Astrocyte (in vitro differentiated cells and primary cell): ENCODE measurements at regions not wholly inside any gene's neighbourhood (a gene's known extent, or its start where the extent isn't known, plus 50 kb on each side); places are given as distances from the start of the nearest gene placed in this dataset.

Experiments used
- DNase-seq: peaks from one replicate; pipeline ENCODE4 v3.0.0-alpha.2; 2010; ENCODE audit warnings: low read depth
- FAIRE-seq: peaks from 2 replicates; lab custom pipeline; 2011; peaks lifted over from hg19 to GRCh38; lab: Jason Lieb, UNC
- H2AFZ ChIP-seq: 2 replicates; pipeline ENCODE4 v1.6.0; 2012; ENCODE audit warnings: low read depth, low read length, inconsistent platforms
- H3K27ac ChIP-seq: 2 replicates; pipeline ENCODE4 v1.5.1; 2011; ENCODE audit warnings: low read depth, low read length, inconsistent platforms
- H3K27me3 ChIP-seq: 2 replicates; pipeline ENCODE4 v1.6.0; 2011; ENCODE audit warnings: low read length, inconsistent platforms; ENCODE audit not compliant: insufficient read depth
- H3K36me3 ChIP-seq: 2 replicates; pipeline ENCODE4 v1.5.1; 2011; ENCODE audit warnings: low read length, inconsistent platforms; ENCODE audit not compliant: insufficient read depth
- H3K4me1 ChIP-seq: 2 replicates; pipeline ENCODE4 v1.5.1; 2011; ENCODE audit warnings: low read length, inconsistent platforms; ENCODE audit not compliant: insufficient read depth
- H3K4me2 ChIP-seq: 2 replicates; pipeline ENCODE4 v1.6.0; 2012; ENCODE audit warnings: low read length, inconsistent platforms
- H3K4me3 ChIP-seq: 2 replicates; pipeline ENCODE4 v1.5.1; 2011; ENCODE audit warnings: low read depth, mild to moderate bottlenecking, low read length, inconsistent platforms; ENCODE audit not compliant: insufficient read depth
- H3K79me2 ChIP-seq: 2 replicates; pipeline ENCODE4 v1.6.0; 2012; ENCODE audit warnings: mild to moderate bottlenecking, low read length, inconsistent platforms; ENCODE audit not compliant: insufficient read depth
- H3K9ac ChIP-seq: 2 replicates; pipeline ENCODE4 v1.6.0; 2012; ENCODE audit warnings: mild to moderate bottlenecking, low read length, inconsistent platforms
- H3K9me3 ChIP-seq: 2 replicates; pipeline ENCODE4 v1.5.1; 2012; ENCODE audit warnings: low read depth, mild to moderate bottlenecking, low read length, inconsistent platforms; ENCODE audit not compliant: insufficient read depth
- H4K20me1 ChIP-seq: 2 replicates; pipeline ENCODE4 v1.6.0; 2012; ENCODE audit warnings: low read length, inconsistent platforms; ENCODE audit not compliant: insufficient read depth
- H3K27ac Mint-ChIP-seq: one replicate; pipeline ENCODE4 v1.8.0; 2021; ENCODE audit warnings: mild to moderate bottlenecking, mixed read lengths; ENCODE audit not compliant: unreplicated experiment
- H3K27me3 Mint-ChIP-seq: one replicate; pipeline ENCODE4 v1.8.0; 2021; ENCODE audit warnings: low read depth, mixed read lengths; ENCODE audit not compliant: unreplicated experiment
- H3K36me3 Mint-ChIP-seq: one replicate; pipeline ENCODE4 v1.8.0; 2021; ENCODE audit warnings: low read depth, mixed read lengths; ENCODE audit not compliant: unreplicated experiment
- H3K4me1 Mint-ChIP-seq: one replicate; pipeline ENCODE4 v1.8.0; 2021; ENCODE audit warnings: low read depth, mixed read lengths; ENCODE audit not compliant: unreplicated experiment
- H3K4me3 Mint-ChIP-seq: one replicate; pipeline ENCODE4 v1.8.0; 2021; ENCODE audit warnings: mild to moderate bottlenecking, moderate library complexity, mixed read lengths; ENCODE audit not compliant: unreplicated experiment
- H3K9me3 Mint-ChIP-seq: one replicate; pipeline ENCODE4 v1.8.0; 2021; ENCODE audit warnings: mild to moderate bottlenecking, mixed read lengths; ENCODE audit not compliant: unreplicated experiment
- EZH2 ChIP-seq: IDR thresholded peaks from 2 replicates; pipeline ENCODE4 v1.6.1; 2012; ENCODE audit warnings: mild to moderate bottlenecking, low read length, inconsistent platforms; ENCODE audit not compliant: insufficient read depth
- TF ChIP-seq, protein P1 (sequence below): IDR thresholded peaks from 2 replicates; pipeline ENCODE4 v1.5.1; 2011; ENCODE audit warnings: low read depth, mild to moderate bottlenecking, inconsistent platforms, low read length, moderate library complexity; ENCODE audit not compliant: insufficient read depth

DNA sequence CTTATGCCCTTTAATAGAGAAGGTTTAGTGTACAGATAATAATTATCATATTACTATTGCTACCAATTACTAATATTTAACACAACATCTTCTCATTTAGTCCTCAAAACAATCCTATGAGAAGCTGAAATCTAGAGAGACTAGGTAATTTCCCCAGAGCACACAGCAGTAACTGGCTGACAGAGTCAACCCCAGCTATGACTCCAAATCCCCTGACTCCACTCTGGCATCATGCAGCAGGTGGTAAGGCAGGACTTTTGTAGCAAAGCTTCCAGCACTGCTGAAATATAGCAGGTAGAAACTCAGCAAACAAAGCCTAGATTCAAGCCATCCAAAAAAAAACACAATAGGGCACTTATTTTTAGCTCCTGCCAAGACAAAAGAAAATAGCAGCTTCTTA lies 79.3 kb upstream of the RGS2 start:
- Mint-ChIP-seq H3K27ac (no peak overlapping the region), H3K4me3 (no peak overlapping the region), H3K4me1 (peaks cover 3% of the 10 kb centered on the region), H3K36me3 (no peaks in the 10 kb centered on the region), H3K27me3 (no peaks in the 10 kb centered on the region), H3K9me3 (no peaks in the 10 kb centered on the region)
- Histone ChIP-seq H3K4me3 (no peak overlapping the region), H2AFZ (no peak overlapping the region), H3K9me3 (no peaks in the 10 kb centered on the region), H3K4me2 (no peak overlapping the region), H4K20me1 (no peaks in the 10 kb centered on the region), H3K4me1 (peaks cover 4% of the 10 kb centered on the region), H3K79me2 (no peaks in the 10 kb centered on the region), H3K36me3 (no peaks in the 10 kb centered on the region), H3K9ac (no peak overlapping the region), H3K27me3 (no peaks in the 10 kb centered on the region), H3K27ac (no peak overlapping the region)
- no peak for FAIRE-seq
- DNase-seq = no peak
- no peak for TF ChIP-seq EZH2

DNA sequence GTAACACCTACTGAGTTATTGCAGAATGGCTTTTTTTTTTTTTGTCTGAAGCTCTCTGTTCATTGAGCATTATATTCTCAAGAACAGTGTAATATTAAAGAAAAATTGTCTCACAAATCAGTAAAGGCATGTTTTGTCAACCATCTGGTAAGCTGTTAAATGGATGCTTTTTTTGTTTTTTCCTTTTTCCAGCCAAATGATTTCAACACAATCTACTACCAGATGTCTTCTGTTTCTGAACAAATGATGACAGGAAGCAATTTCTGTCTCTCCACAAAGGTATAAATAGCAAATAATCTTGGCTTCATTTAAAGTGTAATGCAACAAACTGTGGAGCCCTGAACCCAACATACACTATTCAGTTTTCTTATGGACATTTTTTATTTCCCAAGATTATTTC lies 78.6 kb upstream of the RGS2 start:
- DNase-seq (no peak), FAIRE-seq (no peak)
- no peaks in the 10 kb centered on the region for H3K27me3 Mint-ChIP-seq
- TF ChIP-seq, protein P1, sequence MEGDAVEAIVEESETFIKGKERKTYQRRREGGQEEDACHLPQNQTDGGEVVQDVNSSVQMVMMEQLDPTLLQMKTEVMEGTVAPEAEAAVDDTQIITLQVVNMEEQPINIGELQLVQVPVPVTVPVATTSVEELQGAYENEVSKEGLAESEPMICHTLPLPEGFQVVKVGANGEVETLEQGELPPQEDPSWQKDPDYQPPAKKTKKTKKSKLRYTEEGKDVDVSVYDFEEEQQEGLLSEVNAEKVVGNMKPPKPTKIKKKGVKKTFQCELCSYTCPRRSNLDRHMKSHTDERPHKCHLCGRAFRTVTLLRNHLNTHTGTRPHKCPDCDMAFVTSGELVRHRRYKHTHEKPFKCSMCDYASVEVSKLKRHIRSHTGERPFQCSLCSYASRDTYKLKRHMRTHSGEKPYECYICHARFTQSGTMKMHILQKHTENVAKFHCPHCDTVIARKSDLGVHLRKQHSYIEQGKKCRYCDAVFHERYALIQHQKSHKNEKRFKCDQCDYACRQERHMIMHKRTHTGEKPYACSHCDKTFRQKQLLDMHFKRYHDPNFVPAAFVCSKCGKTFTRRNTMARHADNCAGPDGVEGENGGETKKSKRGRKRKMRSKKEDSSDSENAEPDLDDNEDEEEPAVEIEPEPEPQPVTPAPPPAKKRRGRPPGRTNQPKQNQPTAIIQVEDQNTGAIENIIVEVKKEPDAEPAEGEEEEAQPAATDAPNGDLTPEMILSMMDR = no peak
- no peak for TF ChIP-seq EZH2
- Histone ChIP-seq H3K9me3 (no peaks in the 10 kb centered on the region), H3K4me3 (no peak overlapping the region), H3K79me2 (no peaks in the 10 kb centered on the region), H3K36me3 (no peaks in the 10 kb centered on the region), H3K27ac (no peak overlapping the region), H3K4me2 (no peak overlapping the region), H3K4me1 (no peaks in the 10 kb centered on the region), H3K9ac (no peak overlapping the region), H4K20me1 (no peaks in the 10 kb centered on the region), H3K27me3 (no peaks in the 10 kb centered on the region), H2AFZ (no peak overlapping the region)
- no peaks in the 10 kb centered on the region for H3K9me3 Mint-ChIP-seq
- no peak overlapping the region for H3K27ac Mint-ChIP-seq
- no peak overlapping the region for H3K4me3 Mint-ChIP-seq
- H3K36me3 Mint-ChIP-seq = no peaks in the 10 kb centered on the region
- no peaks in the 10 kb centered on the region for H3K4me1 Mint-ChIP-seq

DNA sequence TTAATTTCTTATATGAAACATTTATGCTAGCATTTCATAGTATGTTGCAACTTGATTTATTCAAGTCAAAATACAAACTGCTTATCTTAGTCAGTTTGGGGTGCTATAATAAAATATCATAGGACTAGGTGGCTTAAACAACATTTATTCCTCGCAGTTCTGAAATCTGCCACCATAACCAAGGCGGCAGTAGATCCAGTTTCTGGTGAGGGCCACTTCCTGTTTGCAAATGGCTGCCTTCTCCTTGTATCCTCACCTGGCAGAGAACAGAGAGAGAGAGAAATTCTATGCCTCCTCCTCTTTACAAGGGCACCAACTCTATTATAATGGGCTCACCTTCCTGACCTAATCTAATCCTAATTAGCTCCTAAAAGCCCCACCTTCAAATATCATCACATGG lies 76.1 kb upstream of the RGS2 start:
- no peaks in the 10 kb centered on the region for H3K79me2 ChIP-seq
- Mint-ChIP-seq H3K27me3 (no peaks in the 10 kb centered on the region), H3K4me1 (no peaks in the 10 kb centered on the region), H3K9me3 (no peaks in the 10 kb centered on the region), H3K27ac (no peak overlapping the region), H3K36me3 (no peaks in the 10 kb centered on the region), H3K4me3 (no peak overlapping the region)
- H4K20me1 ChIP-seq = no peaks in the 10 kb centered on the region
- TF ChIP-seq EZH2 = no peak
- TF ChIP-seq, protein P1 = no peak
- DNase-seq (no peak), FAIRE-seq (no peak)
- H3K4me1 ChIP-seq = no peaks in the 10 kb centered on the region
- no peak overlapping the region for H3K27ac ChIP-seq
- no peaks in the 10 kb centered on the region for H3K36me3 ChIP-seq
- H3K27me3 ChIP-seq = no peaks in the 10 kb centered on the region
- no peak overlapping the region for H3K4me2 ChIP-seq
- no peak overlapping the region for H3K9ac ChIP-seq
- peak overlapping the region; percentile 58 for H2AFZ ChIP-seq
- H3K4me3 ChIP-seq = no peak overlapping the region
- no peaks in the 10 kb centered on the region for H3K9me3 ChIP-seq
